H1 (cell line): ENCODE measurements at regions not wholly inside any gene's neighbourhood (a gene's known extent, or its start where the extent isn't known, plus 50 kb on each side); places are given as distances from the start of the nearest gene placed in this dataset.

ENCODE experiments used
- BRCA1 ChIP-seq: IDR thresholded peaks from 2 replicates; pipeline ENCODE4 v1.6.1; 2012; ENCODE audit warnings: low read depth, low read length, improper control_type of control experiment
- MAFK ChIP-seq: IDR thresholded peaks from 2 replicates; pipeline ENCODE4 v1.6.1; 2012; ENCODE audit warnings: low read depth, mild to moderate bottlenecking, improper control_type of control experiment, low read length
- RNF2 ChIP-seq: fragments of 200-900, 300-1000 bp; sonication (generic); IDR thresholded peaks from 2 replicates; pipeline ENCODE4 v1.7.1; 2016; ENCODE audit warnings: borderline replicate concordance, low read depth, mild to moderate bottlenecking, antibody characterized with exemption, low read length; ENCODE audit not compliant: poor library complexity, severe bottlenecking; ENCODE audit errors: missing control alignments
- SUZ12 ChIP-seq: fragments of 200-600 bp; sonication (generic); IDR thresholded peaks from 2 replicates; pipeline ENCODE4 v1.6.1; 2012; ENCODE audit warnings: mild to moderate bottlenecking, inconsistent platforms, low read length, moderate library complexity, mixed read lengths
- TF ChIP-seq, protein P1 (sequence below): fragments of 300-600 bp; sonication (generic); IDR thresholded peaks from 2 replicates; pipeline ENCODE4 v1.7.1; 2012; ENCODE audit warnings: low read length, moderate library complexity, mild to moderate bottlenecking, inconsistent platforms; ENCODE audit not compliant: insufficient replicate concordance

DNA sequence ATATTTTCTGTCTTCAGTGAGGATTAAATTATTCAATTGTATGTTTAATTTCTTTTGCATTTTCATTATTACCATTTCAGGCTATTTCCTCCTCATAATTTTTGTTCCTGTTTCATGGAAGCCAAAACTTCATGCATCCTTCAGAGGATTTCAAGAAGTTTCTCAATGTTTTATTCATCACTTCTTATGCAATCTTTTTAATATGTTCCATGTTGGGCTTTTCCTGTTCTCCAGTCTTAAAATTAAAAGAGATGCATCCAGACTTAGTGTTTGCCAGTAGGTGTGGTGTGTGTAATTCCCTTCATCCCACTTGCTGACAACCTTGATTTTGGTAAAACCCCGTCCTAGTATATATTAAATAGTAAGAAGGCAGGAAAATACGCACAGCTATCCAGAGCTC lies 190.0 kb downstream of the EN1 start (continued):
- TF ChIP-seq, protein P1, sequence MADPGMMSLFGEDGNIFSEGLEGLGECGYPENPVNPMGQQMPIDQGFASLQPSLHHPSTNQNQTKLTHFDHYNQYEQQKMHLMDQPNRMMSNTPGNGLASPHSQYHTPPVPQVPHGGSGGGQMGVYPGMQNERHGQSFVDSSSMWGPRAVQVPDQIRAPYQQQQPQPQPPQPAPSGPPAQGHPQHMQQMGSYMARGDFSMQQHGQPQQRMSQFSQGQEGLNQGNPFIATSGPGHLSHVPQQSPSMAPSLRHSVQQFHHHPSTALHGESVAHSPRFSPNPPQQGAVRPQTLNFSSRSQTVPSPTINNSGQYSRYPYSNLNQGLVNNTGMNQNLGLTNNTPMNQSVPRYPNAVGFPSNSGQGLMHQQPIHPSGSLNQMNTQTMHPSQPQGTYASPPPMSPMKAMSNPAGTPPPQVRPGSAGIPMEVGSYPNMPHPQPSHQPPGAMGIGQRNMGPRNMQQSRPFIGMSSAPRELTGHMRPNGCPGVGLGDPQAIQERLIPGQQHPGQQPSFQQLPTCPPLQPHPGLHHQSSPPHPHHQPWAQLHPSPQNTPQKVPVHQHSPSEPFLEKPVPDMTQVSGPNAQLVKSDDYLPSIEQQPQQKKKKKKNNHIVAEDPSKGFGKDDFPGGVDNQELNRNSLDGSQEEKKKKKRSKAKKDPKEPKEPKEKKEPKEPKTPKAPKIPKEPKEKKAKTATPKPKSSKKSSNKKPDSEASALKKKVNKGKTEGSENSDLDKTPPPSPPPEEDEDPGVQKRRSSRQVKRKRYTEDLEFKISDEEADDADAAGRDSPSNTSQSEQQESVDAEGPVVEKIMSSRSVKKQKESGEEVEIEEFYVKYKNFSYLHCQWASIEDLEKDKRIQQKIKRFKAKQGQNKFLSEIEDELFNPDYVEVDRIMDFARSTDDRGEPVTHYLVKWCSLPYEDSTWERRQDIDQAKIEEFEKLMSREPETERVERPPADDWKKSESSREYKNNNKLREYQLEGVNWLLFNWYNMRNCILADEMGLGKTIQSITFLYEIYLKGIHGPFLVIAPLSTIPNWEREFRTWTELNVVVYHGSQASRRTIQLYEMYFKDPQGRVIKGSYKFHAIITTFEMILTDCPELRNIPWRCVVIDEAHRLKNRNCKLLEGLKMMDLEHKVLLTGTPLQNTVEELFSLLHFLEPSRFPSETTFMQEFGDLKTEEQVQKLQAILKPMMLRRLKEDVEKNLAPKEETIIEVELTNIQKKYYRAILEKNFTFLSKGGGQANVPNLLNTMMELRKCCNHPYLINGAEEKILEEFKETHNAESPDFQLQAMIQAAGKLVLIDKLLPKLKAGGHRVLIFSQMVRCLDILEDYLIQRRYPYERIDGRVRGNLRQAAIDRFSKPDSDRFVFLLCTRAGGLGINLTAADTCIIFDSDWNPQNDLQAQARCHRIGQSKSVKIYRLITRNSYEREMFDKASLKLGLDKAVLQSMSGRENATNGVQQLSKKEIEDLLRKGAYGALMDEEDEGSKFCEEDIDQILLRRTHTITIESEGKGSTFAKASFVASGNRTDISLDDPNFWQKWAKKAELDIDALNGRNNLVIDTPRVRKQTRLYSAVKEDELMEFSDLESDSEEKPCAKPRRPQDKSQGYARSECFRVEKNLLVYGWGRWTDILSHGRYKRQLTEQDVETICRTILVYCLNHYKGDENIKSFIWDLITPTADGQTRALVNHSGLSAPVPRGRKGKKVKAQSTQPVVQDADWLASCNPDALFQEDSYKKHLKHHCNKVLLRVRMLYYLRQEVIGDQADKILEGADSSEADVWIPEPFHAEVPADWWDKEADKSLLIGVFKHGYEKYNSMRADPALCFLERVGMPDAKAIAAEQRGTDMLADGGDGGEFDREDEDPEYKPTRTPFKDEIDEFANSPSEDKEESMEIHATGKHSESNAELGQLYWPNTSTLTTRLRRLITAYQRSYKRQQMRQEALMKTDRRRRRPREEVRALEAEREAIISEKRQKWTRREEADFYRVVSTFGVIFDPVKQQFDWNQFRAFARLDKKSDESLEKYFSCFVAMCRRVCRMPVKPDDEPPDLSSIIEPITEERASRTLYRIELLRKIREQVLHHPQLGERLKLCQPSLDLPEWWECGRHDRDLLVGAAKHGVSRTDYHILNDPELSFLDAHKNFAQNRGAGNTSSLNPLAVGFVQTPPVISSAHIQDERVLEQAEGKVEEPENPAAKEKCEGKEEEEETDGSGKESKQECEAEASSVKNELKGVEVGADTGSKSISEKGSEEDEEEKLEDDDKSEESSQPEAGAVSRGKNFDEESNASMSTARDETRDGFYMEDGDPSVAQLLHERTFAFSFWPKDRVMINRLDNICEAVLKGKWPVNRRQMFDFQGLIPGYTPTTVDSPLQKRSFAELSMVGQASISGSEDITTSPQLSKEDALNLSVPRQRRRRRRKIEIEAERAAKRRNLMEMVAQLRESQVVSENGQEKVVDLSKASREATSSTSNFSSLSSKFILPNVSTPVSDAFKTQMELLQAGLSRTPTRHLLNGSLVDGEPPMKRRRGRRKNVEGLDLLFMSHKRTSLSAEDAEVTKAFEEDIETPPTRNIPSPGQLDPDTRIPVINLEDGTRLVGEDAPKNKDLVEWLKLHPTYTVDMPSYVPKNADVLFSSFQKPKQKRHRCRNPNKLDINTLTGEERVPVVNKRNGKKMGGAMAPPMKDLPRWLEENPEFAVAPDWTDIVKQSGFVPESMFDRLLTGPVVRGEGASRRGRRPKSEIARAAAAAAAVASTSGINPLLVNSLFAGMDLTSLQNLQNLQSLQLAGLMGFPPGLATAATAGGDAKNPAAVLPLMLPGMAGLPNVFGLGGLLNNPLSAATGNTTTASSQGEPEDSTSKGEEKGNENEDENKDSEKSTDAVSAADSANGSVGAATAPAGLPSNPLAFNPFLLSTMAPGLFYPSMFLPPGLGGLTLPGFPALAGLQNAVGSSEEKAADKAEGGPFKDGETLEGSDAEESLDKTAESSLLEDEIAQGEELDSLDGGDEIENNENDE: no peak
- TF ChIP-seq SUZ12: no peak
- TF ChIP-seq RNF2: no peak
- TF ChIP-seq MAFK: no peak
- no peak for TF ChIP-seq BRCA1
